Breast epithelium (tissue), 4 donors: ENCODE measurements at regions not wholly inside any gene's neighbourhood (a gene's known extent, or its start where the extent isn't known, plus 50 kb on each side); places are given as distances from the start of the nearest gene placed in this dataset.

Experiments
- DNase-seq, 2 donors: peaks; one replicate each; pipeline ENCODE4 v3.0.0-alpha.2; 2019; ENCODE audit warnings: low spot score in 2 of 2
- H3K27ac ChIP-seq, 2 donors: fragments of 200-600 bp; sonication (generic) in 1 of 2; one replicate each; pipeline ENCODE4 v1.5.1; 2016 to 2019; ENCODE audit warnings: mild to moderate bottlenecking in 1 of 2
- H3K27me3 ChIP-seq, 2 donors: fragments of 200-600 bp; sonication (generic) in 1 of 2; one replicate each; pipeline versions ENCODE4 v1.5.1 to v1.6.0; 2017 to 2019; ENCODE audit warnings: control low read depth in 1 of 2, mild to moderate bottlenecking in 1 of 2
- H3K36me3 ChIP-seq: fragments of 200-600 bp; one replicate; pipeline ENCODE4 v1.5.1; 2019
- H3K4me1 ChIP-seq, 2 donors: fragments of 200-600 bp; sonication (generic); one replicate each; pipeline ENCODE4 v1.5.1; 2016 to 2019; ENCODE audit warnings: control low read depth in 1 of 2
- H3K4me3 ChIP-seq, 3 donors: fragments of 200-600 bp; sonication (generic); 1 replicate in 2 of 3; 2 replicates in 1 of 3; pipeline ENCODE4 v1.5.1; 2016 to 2019; ENCODE audit warnings: mild to moderate bottlenecking in 3 of 3, moderate library complexity in 2 of 3
- H3K9me3 ChIP-seq, 2 donors: fragments of 200-600 bp; sonication (generic) in 1 of 2; one replicate each; pipeline ENCODE4 v1.5.1; 2016 to 2019; ENCODE audit warnings: control low read depth in 1 of 2
- POLR2A ChIP-seq: fragments of 450-650 bp; IDR thresholded peaks from one replicate; pipeline ENCODE4 v1.6.1; 2016; ENCODE audit warnings: antibody characterized with exemption, mild to moderate bottlenecking, moderate library complexity
- POLR2AphosphoS5 ChIP-seq, 3 donors: sonication (generic); formaldehyde crosslinking; IDR thresholded peaks; one replicate each; pipeline ENCODE4 v1.6.1; 2017; ENCODE audit warnings: antibody characterized with exemption in 3 of 3
- intact Hi-C: fragments of 100-400 bp; cut with DNase I; formaldehyde crosslinking; loops from one replicate; pipeline ENCODE4 v1.15.1; 2023; ENCODE audit warnings: low total_unique reads
- TF ChIP-seq, protein P1 (sequence below), 3 donors: fragments of 450-650 bp; IDR thresholded peaks; one replicate each; pipeline ENCODE4 v1.5.1; 2016 to 2017; ENCODE audit warnings: antibody characterized with exemption in 3 of 3, mild to moderate bottlenecking in 3 of 3, moderate library complexity in 3 of 3

DNA sequence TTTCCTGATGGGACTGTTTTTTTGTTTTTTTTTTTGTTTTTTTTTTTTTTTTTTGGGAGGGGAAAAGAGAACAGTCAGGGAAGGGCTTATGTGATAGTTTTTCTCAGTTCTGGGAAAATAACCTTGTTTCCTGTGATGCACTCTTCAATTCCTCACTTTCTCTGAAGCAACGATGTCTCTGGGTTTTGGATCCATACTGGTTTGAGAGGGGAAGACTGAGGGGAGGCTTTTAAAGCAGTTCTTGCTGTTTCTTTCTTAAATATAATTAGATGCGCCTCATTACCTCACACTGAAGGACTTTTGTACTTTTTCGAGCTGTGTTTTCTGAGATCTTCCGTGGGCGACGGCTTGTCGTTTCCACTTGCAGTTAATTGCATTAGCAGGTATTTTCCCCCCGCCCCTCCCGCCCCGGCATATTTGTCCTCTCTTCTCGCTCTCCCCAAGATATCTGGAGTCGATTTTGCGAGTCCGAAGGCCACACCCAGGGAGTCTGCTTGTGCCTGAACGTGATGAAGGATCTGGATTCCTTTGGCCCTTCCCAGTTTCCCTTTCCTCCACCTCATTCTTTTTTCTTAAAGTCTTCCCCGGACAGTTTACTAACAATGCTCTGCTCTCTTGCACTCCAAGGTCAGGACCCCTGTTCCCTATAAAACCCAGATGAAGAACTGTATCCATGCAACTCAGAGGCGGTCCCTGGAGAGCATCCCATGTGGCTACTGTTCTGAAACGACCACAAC lies 125.2 kb upstream of the ZFHX3 start:
- intact Hi-C loops = no loop called here
- no peaks in the 10 kb centered on the region for H3K36me3 ChIP-seq
- no peak for DNase-seq
- H3K27ac ChIP-seq = peak overlapping the region in 1 of 2 donors; percentile 75
- no peak for TF ChIP-seq POLR2A
- TF ChIP-seq, protein P1, sequence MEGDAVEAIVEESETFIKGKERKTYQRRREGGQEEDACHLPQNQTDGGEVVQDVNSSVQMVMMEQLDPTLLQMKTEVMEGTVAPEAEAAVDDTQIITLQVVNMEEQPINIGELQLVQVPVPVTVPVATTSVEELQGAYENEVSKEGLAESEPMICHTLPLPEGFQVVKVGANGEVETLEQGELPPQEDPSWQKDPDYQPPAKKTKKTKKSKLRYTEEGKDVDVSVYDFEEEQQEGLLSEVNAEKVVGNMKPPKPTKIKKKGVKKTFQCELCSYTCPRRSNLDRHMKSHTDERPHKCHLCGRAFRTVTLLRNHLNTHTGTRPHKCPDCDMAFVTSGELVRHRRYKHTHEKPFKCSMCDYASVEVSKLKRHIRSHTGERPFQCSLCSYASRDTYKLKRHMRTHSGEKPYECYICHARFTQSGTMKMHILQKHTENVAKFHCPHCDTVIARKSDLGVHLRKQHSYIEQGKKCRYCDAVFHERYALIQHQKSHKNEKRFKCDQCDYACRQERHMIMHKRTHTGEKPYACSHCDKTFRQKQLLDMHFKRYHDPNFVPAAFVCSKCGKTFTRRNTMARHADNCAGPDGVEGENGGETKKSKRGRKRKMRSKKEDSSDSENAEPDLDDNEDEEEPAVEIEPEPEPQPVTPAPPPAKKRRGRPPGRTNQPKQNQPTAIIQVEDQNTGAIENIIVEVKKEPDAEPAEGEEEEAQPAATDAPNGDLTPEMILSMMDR (IDR thresholded peaks at IDR 0.05) = peak in 1 of 3 donors; percentile 16
- H3K4me3 ChIP-seq = peak overlapping the region in 1 of 3 donors; percentile 41
- no peaks in the 10 kb centered on the region for H3K27me3 ChIP-seq
- no peaks in the 10 kb centered on the region for H3K9me3 ChIP-seq
- H3K4me1 ChIP-seq = peaks cover 0 to 3% of the 10 kb centered on the region in 2 donors

DNA sequence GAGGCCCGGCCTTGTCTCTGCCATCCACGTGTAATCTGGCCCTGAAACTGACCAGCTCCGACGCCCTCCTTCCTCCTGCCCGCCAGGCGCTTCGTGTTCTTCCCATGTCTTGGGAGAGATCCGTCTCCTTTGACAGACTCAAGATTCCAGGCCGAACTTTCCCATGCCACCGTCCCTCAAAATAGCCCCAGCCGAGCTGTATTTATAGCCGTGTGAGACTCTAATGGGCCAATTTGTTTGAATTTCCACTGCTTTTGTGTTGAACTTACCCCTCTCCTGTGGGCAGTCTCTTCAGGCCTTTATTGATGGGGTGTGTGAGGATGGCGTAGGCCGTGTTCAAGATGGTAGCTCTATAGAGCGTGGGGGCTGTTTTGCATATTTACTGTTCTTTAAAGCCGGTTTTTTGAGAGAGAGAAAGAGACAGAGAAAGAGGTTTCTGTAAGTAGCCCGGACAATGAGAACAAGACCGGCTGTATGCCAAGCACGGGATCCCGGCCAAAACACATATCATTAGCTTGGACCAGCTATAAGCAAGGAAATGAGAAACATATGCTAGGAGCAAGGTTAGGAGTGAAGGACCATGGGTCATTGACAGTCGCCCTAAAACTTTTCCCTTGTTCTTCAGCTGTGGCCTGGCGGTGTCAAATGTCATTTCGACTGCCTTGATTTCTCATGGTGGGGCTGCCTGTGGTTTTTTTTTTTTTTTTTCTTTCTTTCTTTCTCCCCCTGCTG lies 124.5 kb upstream of the ZFHX3 start:
- Histone ChIP-seq H3K9me3 (no peaks in the 10 kb centered on the region), H3K36me3 (no peaks in the 10 kb centered on the region), H3K4me1 (peaks cover 0 to 3% of the 10 kb centered on the region in 2 donors), H3K27ac (peak overlapping the region; percentile 21 to 46), H3K4me3 (no peak overlapping the region), H3K27me3 (no peaks in the 10 kb centered on the region)
- intact Hi-C loops = no loop called here
- peak; percentile 71 to 81 for DNase-seq
- TF ChIP-seq POLR2A (no peak), POLR2AphosphoS5 (IDR thresholded peaks at IDR 0.05) (peak in 1 of 3 donors; percentile 41)
- TF ChIP-seq, protein P1 (IDR thresholded peaks at IDR 0.05) = peak in 1 of 3 donors; percentile 36

DNA sequence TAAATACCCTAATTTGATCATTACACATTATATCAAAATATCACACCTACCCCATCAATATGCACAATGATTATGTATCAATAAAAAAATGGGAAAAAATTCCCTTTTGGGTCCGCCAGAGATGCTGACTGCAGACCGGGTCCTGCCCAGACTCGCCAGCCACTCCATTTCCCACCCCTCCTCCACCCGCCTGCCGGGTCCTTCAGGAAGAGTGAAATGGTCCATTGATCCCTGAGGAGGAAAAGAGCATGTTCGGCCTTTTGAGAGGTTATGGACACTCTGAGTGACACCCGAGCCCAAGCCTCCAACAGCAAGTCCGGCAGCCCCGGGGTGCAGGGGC lies 123.9 kb upstream of the ZFHX3 start:
- Histone ChIP-seq H3K9me3 (no peaks in the 10 kb centered on the region), H3K4me3 (no peak overlapping the region), H3K27ac (peak overlapping the region in 1 of 2 donors; percentile 46), H3K27me3 (no peaks in the 10 kb centered on the region), H3K4me1 (peaks cover 0 to 3% of the 10 kb centered on the region in 2 donors), H3K36me3 (no peaks in the 10 kb centered on the region)
- TF ChIP-seq POLR2A = no peak
- TF ChIP-seq, protein P1 (IDR thresholded peaks at IDR 0.05) = no peak
- no peak for TF ChIP-seq POLR2AphosphoS5 (IDR thresholded peaks at IDR 0.05)
- intact Hi-C loops = no loop called here
- no peak for DNase-seq

DNA sequence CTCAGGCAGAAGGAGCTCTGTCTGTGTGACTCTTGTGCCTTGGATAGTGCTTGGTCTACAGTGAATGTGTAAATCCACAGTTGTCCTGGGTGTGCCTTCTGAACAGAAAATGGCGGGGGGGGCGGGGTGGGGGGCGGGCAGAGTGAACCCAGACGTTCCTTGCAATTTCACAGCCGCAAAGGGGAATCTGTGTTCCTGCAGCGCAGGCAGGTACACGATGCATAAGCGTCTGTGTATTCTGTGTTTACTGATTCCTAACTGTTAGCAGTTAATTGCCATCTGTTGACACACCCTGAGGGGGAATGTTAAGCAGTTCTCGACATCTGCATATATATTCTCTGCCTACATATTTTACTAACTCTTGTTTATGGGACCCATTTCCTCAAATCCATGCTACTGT lies 123.5 kb upstream of the ZFHX3 start:
- intact Hi-C loops = no loop called here
- Histone ChIP-seq H3K27ac (no peak overlapping the region), H3K36me3 (no peaks in the 10 kb centered on the region), H3K27me3 (no peaks in the 10 kb centered on the region), H3K4me1 (peaks cover 0 to 3% of the 10 kb centered on the region in 2 donors), H3K4me3 (no peak overlapping the region), H3K9me3 (no peaks in the 10 kb centered on the region)
- TF ChIP-seq POLR2AphosphoS5 (IDR thresholded peaks at IDR 0.05) = no peak
- TF ChIP-seq, protein P1 (IDR thresholded peaks at IDR 0.05) = no peak
- TF ChIP-seq POLR2A = no peak
- no peak for DNase-seq

DNA sequence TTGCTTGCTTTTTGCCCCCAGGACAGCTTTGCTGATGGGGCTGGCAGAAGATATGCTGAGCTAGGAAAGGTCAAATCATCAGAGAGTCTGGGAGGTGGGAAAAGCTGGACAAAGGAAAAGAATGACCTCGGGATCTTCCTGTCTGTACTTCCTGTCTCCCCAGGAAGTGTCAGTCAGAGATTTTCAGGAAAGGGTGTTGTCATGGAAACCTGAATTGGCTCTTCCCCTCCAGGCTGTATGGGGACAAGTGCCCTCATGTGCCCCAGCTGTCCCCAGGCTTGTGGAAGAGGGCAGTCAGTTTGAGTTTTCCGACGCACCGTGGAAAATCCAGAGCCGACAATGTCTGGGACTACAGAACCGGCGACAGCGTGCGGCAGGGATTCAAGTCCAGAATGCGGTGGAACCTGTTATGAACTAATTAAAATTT lies 122.7 kb upstream of the ZFHX3 start:
- Histone ChIP-seq H3K27me3 (no peaks in the 10 kb centered on the region), H3K4me3 (no peak overlapping the region), H3K9me3 (no peaks in the 10 kb centered on the region), H3K27ac (peak overlapping the region in 1 of 2 donors; percentile 7), H3K36me3 (no peaks in the 10 kb centered on the region), H3K4me1 (peaks cover 0 to 3% of the 10 kb centered on the region in 2 donors)
- TF ChIP-seq POLR2AphosphoS5 (IDR thresholded peaks at IDR 0.05) = no peak
- no peak for TF ChIP-seq POLR2A
- TF ChIP-seq, protein P1 (IDR thresholded peaks at IDR 0.05) = no peak
- intact Hi-C loops = no loop called here
- DNase-seq = no peak
